COR-L47 (cell line): ENCODE measurements at regions not wholly inside any gene's neighbourhood (a gene's known extent, or its start where the extent isn't known, plus 50 kb on each side); places are given as distances from the start of the nearest gene placed in this dataset.

Experiments used
- DNase-seq: peaks from one replicate; lab custom pipeline; 2025; lab: John Stamatoyannopoulos, UW

GRCh38 chrX:30950391-30950790 lies 61.3 kb upstream of the TAB3 start:
- no peak for DNase-seq

DNA sequence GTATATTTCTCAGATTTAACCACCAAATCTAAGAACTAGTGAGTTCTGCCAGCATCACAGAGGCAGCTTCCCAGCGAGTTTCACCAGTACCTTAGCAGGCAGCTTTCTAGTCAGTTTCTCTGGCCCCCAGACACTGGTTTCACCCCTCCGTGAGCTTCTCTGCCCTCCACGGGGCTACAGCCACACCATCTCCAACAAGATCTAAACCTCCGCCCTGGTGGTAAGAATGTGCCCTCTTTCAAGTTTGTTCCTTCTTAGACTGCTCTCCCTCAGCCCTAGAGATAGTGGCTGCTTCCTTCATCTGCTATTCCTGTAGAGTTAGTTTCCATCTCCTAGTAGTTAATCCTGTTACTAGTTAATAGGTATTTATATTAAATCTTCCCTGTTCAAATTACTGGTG lies 60.5 kb upstream of the TAB3 start:
- DNase-seq, result no peak

- DNase-seq, result no peak
Observed at GRCh38 chrX:30948626-30949025, 59.6 kb upstream of the TAB3 start.

- no peak for DNase-seq
Observed at GRCh38 chrX:30948051-30948450, 59.0 kb upstream of the TAB3 start.

- no peak for DNase-seq
Observed at GRCh38 chrX:30943984-30944383, 54.9 kb upstream of the TAB3 start.

DNA sequence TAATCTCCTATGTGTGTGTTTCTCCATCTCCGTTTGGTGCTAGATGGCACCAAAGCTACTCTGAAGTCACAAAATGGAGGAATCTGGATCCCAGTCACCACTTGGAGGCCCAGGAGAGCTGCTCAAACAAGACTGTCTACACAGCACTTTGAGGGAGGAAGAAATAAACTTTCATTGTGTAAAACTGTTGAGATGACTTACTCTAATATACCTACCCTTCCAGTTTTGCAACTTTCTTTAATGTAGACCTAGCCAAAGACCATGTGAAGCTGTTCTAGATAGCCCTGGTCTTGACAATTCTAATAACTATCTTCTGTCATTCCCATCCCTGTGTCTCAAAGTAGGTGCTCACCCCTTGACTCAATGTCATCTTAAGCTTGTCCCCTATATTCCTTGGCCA lies 52.8 kb upstream of the TAB3 start:
- no peak for DNase-seq

DNA sequence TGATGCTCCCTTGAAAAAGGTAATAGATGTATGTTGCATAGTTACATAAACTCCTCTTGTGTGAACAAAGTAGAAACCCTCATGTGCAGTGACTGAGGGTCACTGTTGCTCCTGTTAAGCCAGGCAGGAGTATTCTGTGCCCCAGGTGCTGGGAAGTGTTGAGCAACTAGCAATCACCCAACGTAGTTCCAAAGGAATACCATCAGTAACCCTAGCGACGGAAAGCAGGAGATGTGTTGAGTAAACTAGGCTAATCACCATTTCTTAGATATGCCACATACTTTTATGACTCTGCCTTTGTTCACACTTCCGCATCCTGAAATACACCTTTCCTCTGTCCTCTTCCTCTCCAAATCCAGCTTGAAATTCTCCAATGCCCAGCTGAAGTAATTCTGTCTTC lies 50.9 kb upstream of the TAB3 start:
- DNase-seq, result no peak
